ENCODE measurements at regions not wholly inside any gene's neighbourhood (a gene's known extent, or its start where the extent isn't known, plus 50 kb on each side); places are given as distances from the start of the nearest gene placed in this dataset.

- POLR2A ChIA-PET = no interaction called here
- intact Hi-C loops (cut with DNase I, micrococcal nuclease) = no loop called here
- Mint-ChIP-seq H3K4me1 (no peaks in the 10 kb centered on the region), H3K36me3 (ENCODE audit: low read depth) (no peaks in the 10 kb centered on the region), H3K27ac (no peak overlapping the region), H3K4me3 (no peak overlapping the region), H3K27me3 (peaks cover 4% of the 10 kb centered on the region), H3K9me3 (ENCODE audit: low read depth) (no peaks in the 10 kb centered on the region)
- CTCF ChIA-PET = interaction anchor here (0.6 kb wide), 1 partner anchor 171 kb away, joined by 3 read pairs; no protein-coding TSS in a partner anchor
- no peak for ATAC-seq
- no peak for DNase-seq
These were observed 190.0 kb downstream of the MED10 start for GRCh38 chr5:6188344-6188743.

GRCh38 chr5:6187501-6187900 is 190.8 kb downstream of the MED10 start:
- ChIA-PET POLR2A (no interaction called here), CTCF (no interaction called here)
- DNase-seq (no peak), ATAC-seq (no peak)
- no peaks in the 10 kb centered on the region for H3K36me3 Mint-ChIP-seq (ENCODE audit: low read depth)
- intact Hi-C loops (cut with DNase I, micrococcal nuclease) = no loop called here
- H3K4me1 Mint-ChIP-seq = no peaks in the 10 kb centered on the region
- peaks cover 4% of the 10 kb centered on the region for H3K27me3 Mint-ChIP-seq
- no peak overlapping the region for H3K27ac Mint-ChIP-seq
- no peaks in the 10 kb centered on the region for H3K9me3 Mint-ChIP-seq (ENCODE audit: low read depth)
- H3K4me3 Mint-ChIP-seq = no peak overlapping the region

GRCh38 chr5:6185574-6185973 is 192.8 kb downstream of the MED10 start:
- ATAC-seq (no peak), DNase-seq (no peak)
- ChIA-PET POLR2A (no interaction called here), CTCF (no interaction called here)
- H3K4me1 Mint-ChIP-seq = no peaks in the 10 kb centered on the region
- no peaks in the 10 kb centered on the region for H3K9me3 Mint-ChIP-seq (ENCODE audit: low read depth)
- no peaks in the 10 kb centered on the region for H3K36me3 Mint-ChIP-seq (ENCODE audit: low read depth)
- peaks cover 4% of the 10 kb centered on the region for H3K27me3 Mint-ChIP-seq
- intact Hi-C loops (cut with DNase I, micrococcal nuclease) = no loop called here
- H3K4me3 Mint-ChIP-seq = no peak overlapping the region
- no peak overlapping the region for H3K27ac Mint-ChIP-seq

- Mint-ChIP-seq H3K4me1 (no peaks in the 10 kb centered on the region), H3K4me3 (no peak overlapping the region), H3K27me3 (peaks cover 4% of the 10 kb centered on the region), H3K9me3 (ENCODE audit: low read depth) (no peaks in the 10 kb centered on the region), H3K36me3 (ENCODE audit: low read depth) (no peaks in the 10 kb centered on the region), H3K27ac (no peak overlapping the region)
- CTCF ChIA-PET = interaction anchor here (0.6 kb wide), 1 partner anchor 31 kb away, joined by 3 read pairs; no protein-coding TSS in a partner anchor
- intact Hi-C loops (cut with DNase I, micrococcal nuclease) = no loop called here
- no peak for DNase-seq
- no peak for ATAC-seq
- POLR2A ChIA-PET = no interaction called here
These were observed 193.9 kb downstream of the MED10 start for GRCh38 chr5:6184481-6184880.

- ATAC-seq (no peak), DNase-seq (no peak)
- Mint-ChIP-seq H3K4me3 (no peak overlapping the region), H3K9me3 (ENCODE audit: low read depth) (no peaks in the 10 kb centered on the region), H3K27ac (no peak overlapping the region), H3K36me3 (ENCODE audit: low read depth) (no peaks in the 10 kb centered on the region), H3K4me1 (no peaks in the 10 kb centered on the region), H3K27me3 (peaks cover 4% of the 10 kb centered on the region)
- ChIA-PET CTCF (interaction anchor here (0.6 kb wide), 1 partner anchor 31 kb away, joined by 3 read pairs; no protein-coding TSS in a partner anchor), POLR2A (no interaction called here)
- intact Hi-C loops (cut with DNase I, micrococcal nuclease) = no loop called here
These were observed 194.7 kb downstream of the MED10 start for GRCh38 chr5:6183391-6184390.

GRCh38 chr5:6182271-6182815 is 196.0 kb downstream of the MED10 start:
- H3K36me3 Mint-ChIP-seq (ENCODE audit: low read depth) = no peaks in the 10 kb centered on the region
- no peak overlapping the region for H3K27ac Mint-ChIP-seq
- ChIA-PET CTCF (no interaction called here), POLR2A (no interaction called here)
- intact Hi-C loops (cut with DNase I, micrococcal nuclease) = no loop called here
- no peaks in the 10 kb centered on the region for H3K4me1 Mint-ChIP-seq
- H3K9me3 Mint-ChIP-seq (ENCODE audit: low read depth) = no peaks in the 10 kb centered on the region
- no peak overlapping the region for H3K4me3 Mint-ChIP-seq
- no peak for ATAC-seq
- peaks cover 4% of the 10 kb centered on the region for H3K27me3 Mint-ChIP-seq
- no peak for DNase-seq

GRCh38 chr5:6181871-6182270 is 196.5 kb downstream of the MED10 start:
- no peak overlapping the region for H3K4me3 Mint-ChIP-seq
- H3K27ac Mint-ChIP-seq = no peak overlapping the region
- ATAC-seq (no peak), DNase-seq (no peak)
- intact Hi-C loops (cut with DNase I, micrococcal nuclease) = no loop called here
- H3K36me3 Mint-ChIP-seq (ENCODE audit: low read depth) = no peaks in the 10 kb centered on the region
- CTCF ChIA-PET = no interaction called here
- H3K4me1 Mint-ChIP-seq = no peaks in the 10 kb centered on the region
- H3K9me3 Mint-ChIP-seq (ENCODE audit: low read depth) = no peaks in the 10 kb centered on the region
- POLR2A ChIA-PET = no interaction called here
- H3K27me3 Mint-ChIP-seq = peaks cover 4% of the 10 kb centered on the region

- H3K36me3 Mint-ChIP-seq (ENCODE audit: low read depth) = no peaks in the 10 kb centered on the region
- H3K4me1 Mint-ChIP-seq = no peaks in the 10 kb centered on the region
- ChIA-PET POLR2A (no interaction called here), CTCF (no interaction called here)
- H3K4me3 Mint-ChIP-seq = no peak overlapping the region
- no peaks in the 10 kb centered on the region for H3K9me3 Mint-ChIP-seq (ENCODE audit: low read depth)
- ATAC-seq = no peak
- no peak overlapping the region for H3K27ac Mint-ChIP-seq
- peaks cover 4% of the 10 kb centered on the region for H3K27me3 Mint-ChIP-seq
- intact Hi-C loops (cut with DNase I, micrococcal nuclease) = no loop called here
- DNase-seq = no peak
These were observed 197.1 kb downstream of the MED10 start for GRCh38 chr5:6181147-6181729.

GRCh38 chr5:6180231-6180872 is 198.0 kb downstream of the MED10 start:
- no peaks in the 10 kb centered on the region for H3K36me3 Mint-ChIP-seq (ENCODE audit: low read depth)
- ChIA-PET CTCF (no interaction called here), POLR2A (no interaction called here)
- H3K27ac Mint-ChIP-seq = no peak overlapping the region
- DNase-seq (no peak), ATAC-seq (no peak)
- H3K4me1 Mint-ChIP-seq = no peaks in the 10 kb centered on the region
- H3K4me3 Mint-ChIP-seq = no peak overlapping the region
- peaks cover 2% of the 10 kb centered on the region for H3K27me3 Mint-ChIP-seq
- H3K9me3 Mint-ChIP-seq (ENCODE audit: low read depth) = no peaks in the 10 kb centered on the region
- intact Hi-C loops (cut with DNase I, micrococcal nuclease) = no loop called here

- Mint-ChIP-seq H3K27ac (no peak overlapping the region), H3K36me3 (ENCODE audit: low read depth) (no peaks in the 10 kb centered on the region), H3K4me3 (no peak overlapping the region), H3K27me3 (peaks cover 2% of the 10 kb centered on the region), H3K4me1 (no peaks in the 10 kb centered on the region), H3K9me3 (ENCODE audit: low read depth) (no peaks in the 10 kb centered on the region)
- ChIA-PET CTCF (interaction anchor here (0.8 kb wide), 1 partner anchor 17 kb away, joined by 3 read pairs; no protein-coding TSS in a partner anchor), POLR2A (no interaction called here)
- no peak for ATAC-seq
- DNase-seq = no peak
- intact Hi-C loops (cut with DNase I, micrococcal nuclease) = no loop called here
These were observed 199.4 kb downstream of the MED10 start for GRCh38 chr5:6178846-6179532.

GRCh38 chr5:6177926-6178325 is 200.4 kb downstream of the MED10 start:
- peaks cover 1% of the 10 kb centered on the region for H3K9me3 Mint-ChIP-seq (ENCODE audit: low read depth)
- ChIA-PET CTCF (no interaction called here), POLR2A (no interaction called here)
- ATAC-seq (no peak), DNase-seq (no peak)
- no peak overlapping the region for H3K27ac Mint-ChIP-seq
- H3K4me1 Mint-ChIP-seq = no peaks in the 10 kb centered on the region
- peaks cover 3% of the 10 kb centered on the region for H3K27me3 Mint-ChIP-seq
- intact Hi-C loops (cut with DNase I, micrococcal nuclease) = no loop called here
- no peaks in the 10 kb centered on the region for H3K36me3 Mint-ChIP-seq (ENCODE audit: low read depth)
- no peak overlapping the region for H3K4me3 Mint-ChIP-seq

Measured in activated CD4-positive, alpha-beta T cell treated with anti-CD3 and anti-CD28 coated beads for 36 hours (primary cell).